Peyer's patch (tissue), 4 donors: ENCODE measurements at regions not wholly inside any gene's neighbourhood (a gene's known extent, or its start where the extent isn't known, plus 50 kb on each side); places are given as distances from the start of the nearest gene placed in this dataset.

Experiments
- CTCF ChIP-seq, 6 experiments: fragments of 450-650 bp in 4 of 6; fragments of 200-600 bp in 2 of 6; sonication (generic) in 1 of 6; IDR thresholded peaks; one replicate each; pipeline ENCODE4 v1.5.1; 2017 to 2019; ENCODE audit warnings: antibody characterized with exemption in 6 of 6, mild to moderate bottlenecking in 3 of 6, moderate library complexity in 1 of 6
- POLR2A ChIP-seq, 2 donors: fragments of 450-650 bp; IDR thresholded peaks; one replicate each; pipeline ENCODE4 v1.5.1; 2017; ENCODE audit warnings: antibody characterized with exemption in 2 of 2, mild to moderate bottlenecking in 2 of 2, moderate library complexity in 2 of 2

- TF ChIP-seq CTCF (IDR thresholded peaks at IDR 0.05) (no peak), POLR2A (IDR thresholded peaks at IDR 0.05) (no peak)
These were observed 692.7 kb upstream of the MGAT4C start for GRCh38 chr12:86948851-86949250.
